ENCODE measurements at regions not wholly inside any gene's neighbourhood (a gene's known extent, or its start where the extent isn't known, plus 50 kb on each side); places are given as distances from the start of the nearest gene placed in this dataset.

DNA sequence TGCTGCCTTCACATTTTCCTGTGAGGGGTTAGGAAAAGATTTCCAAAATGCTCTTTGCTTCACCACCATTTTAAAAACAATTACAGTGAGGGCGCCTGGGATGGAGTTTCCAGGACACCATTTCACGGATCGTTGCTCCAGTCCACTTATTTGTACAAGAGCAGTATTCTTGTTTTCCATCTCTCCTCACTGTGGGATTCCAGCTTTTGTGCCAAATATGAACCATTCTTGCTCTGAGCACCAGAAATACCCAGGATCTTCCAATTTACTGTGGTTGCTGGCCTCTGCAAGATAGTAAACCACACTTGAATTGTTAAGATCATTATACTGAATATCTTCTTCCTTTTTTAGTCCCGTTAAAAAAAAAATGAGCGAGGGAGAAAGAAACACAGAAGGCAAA is 899.5 kb downstream of the TLE1 start:
- TF ChIP-seq, protein P1, sequence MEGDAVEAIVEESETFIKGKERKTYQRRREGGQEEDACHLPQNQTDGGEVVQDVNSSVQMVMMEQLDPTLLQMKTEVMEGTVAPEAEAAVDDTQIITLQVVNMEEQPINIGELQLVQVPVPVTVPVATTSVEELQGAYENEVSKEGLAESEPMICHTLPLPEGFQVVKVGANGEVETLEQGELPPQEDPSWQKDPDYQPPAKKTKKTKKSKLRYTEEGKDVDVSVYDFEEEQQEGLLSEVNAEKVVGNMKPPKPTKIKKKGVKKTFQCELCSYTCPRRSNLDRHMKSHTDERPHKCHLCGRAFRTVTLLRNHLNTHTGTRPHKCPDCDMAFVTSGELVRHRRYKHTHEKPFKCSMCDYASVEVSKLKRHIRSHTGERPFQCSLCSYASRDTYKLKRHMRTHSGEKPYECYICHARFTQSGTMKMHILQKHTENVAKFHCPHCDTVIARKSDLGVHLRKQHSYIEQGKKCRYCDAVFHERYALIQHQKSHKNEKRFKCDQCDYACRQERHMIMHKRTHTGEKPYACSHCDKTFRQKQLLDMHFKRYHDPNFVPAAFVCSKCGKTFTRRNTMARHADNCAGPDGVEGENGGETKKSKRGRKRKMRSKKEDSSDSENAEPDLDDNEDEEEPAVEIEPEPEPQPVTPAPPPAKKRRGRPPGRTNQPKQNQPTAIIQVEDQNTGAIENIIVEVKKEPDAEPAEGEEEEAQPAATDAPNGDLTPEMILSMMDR (IDR thresholded peaks at IDR 0.05; ENCODE audit: unreplicated experiment) = no peak
- no peaks in the 10 kb centered on the region for H3K27me3 Mint-ChIP-seq (ENCODE audit: unreplicated experiment)
- intact Hi-C loops (cut with micrococcal nuclease; ENCODE audit: unreplicated experiment) = no loop called here

DNA sequence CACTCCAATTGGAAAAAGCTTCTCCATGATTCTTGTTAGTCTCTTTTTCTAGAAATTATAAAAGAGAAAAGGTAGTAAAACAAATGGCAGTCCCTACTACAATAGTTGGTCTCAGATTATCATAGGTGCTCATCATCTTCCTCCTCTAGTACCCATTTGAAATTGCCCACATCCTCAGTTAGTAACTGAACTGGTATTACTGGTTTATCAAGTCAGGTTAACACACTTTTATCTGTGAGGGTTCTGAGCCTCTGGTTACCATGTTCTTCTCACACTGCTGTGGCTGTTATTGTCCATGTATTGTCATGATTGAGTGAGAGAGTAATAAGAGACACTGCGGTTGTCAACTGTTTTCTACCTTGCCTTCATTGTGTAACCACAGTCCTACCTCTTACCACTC is 901.7 kb downstream of the TLE1 start:
- CTCF ChIA-PET = no interaction called here
- Mint-ChIP-seq H3K36me3 (ENCODE audit: insufficient read depth, unreplicated experiment) (no peaks in the 10 kb centered on the region), H3K27me3 (ENCODE audit: unreplicated experiment) (no peaks in the 10 kb centered on the region), H3K4me3 (ENCODE audit: low read depth, unreplicated experiment) (no peak overlapping the region), H3K27ac (ENCODE audit: unreplicated experiment) (no peak overlapping the region), H3K9me3 (ENCODE audit: low read depth, unreplicated experiment) (no peaks in the 10 kb centered on the region), H3K4me1 (ENCODE audit: low read depth, unreplicated experiment) (no peaks in the 10 kb centered on the region)
- intact Hi-C loops (cut with micrococcal nuclease; ENCODE audit: unreplicated experiment) = no loop called here
- no TSS peak for BruUV-seq (replicated peaks)
- TF ChIP-seq, protein P1 (IDR thresholded peaks at IDR 0.05; ENCODE audit: unreplicated experiment) = no peak
- DNase-seq = no peak

More for the DNA sequence above, 899.5 kb downstream of the TLE1 start:
- BruUV-seq (replicated peaks) = no TSS peak
- Mint-ChIP-seq H3K4me1 (ENCODE audit: low read depth, unreplicated experiment) (no peaks in the 10 kb centered on the region), H3K9me3 (ENCODE audit: low read depth, unreplicated experiment) (peaks cover under 1% of the 10 kb centered on the region), H3K4me3 (ENCODE audit: low read depth, unreplicated experiment) (no peak overlapping the region), H3K36me3 (ENCODE audit: insufficient read depth, unreplicated experiment) (no peaks in the 10 kb centered on the region), H3K27ac (ENCODE audit: unreplicated experiment) (no peak overlapping the region)
- no peak for DNase-seq
- CTCF ChIA-PET = no interaction called here

DNA sequence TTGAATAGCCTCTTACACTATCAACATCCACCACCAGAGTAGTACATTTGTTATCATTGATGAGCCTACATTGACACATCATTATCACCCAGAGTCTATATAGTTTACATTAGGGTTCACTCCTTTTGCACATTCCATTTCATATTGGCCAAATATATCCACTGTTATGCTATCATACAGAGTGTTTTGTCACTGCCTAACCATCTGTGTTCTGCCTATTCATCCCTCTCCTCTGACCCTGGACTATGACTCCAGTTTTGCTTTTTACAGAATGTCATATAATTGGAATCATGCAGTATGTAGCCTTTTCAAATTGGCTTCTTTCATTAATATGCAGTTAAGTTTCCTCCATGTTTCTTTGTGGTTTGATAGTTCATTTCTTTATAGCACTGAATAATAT is 904.7 kb downstream of the TLE1 start:
- H3K4me1 Mint-ChIP-seq (ENCODE audit: low read depth, unreplicated experiment) = no peaks in the 10 kb centered on the region
- H3K4me3 Mint-ChIP-seq (ENCODE audit: low read depth, unreplicated experiment) = no peak overlapping the region
- H3K9me3 Mint-ChIP-seq (ENCODE audit: low read depth, unreplicated experiment) = no peaks in the 10 kb centered on the region
- H3K27me3 Mint-ChIP-seq (ENCODE audit: unreplicated experiment) = no peaks in the 10 kb centered on the region
- no peak for DNase-seq
- TF ChIP-seq, protein P1 (IDR thresholded peaks at IDR 0.05; ENCODE audit: unreplicated experiment) = no peak
- H3K36me3 Mint-ChIP-seq (ENCODE audit: insufficient read depth, unreplicated experiment) = no peaks in the 10 kb centered on the region
- intact Hi-C loops (cut with micrococcal nuclease; ENCODE audit: unreplicated experiment) = no loop called here
- no peak overlapping the region for H3K27ac Mint-ChIP-seq (ENCODE audit: unreplicated experiment)
- BruUV-seq (replicated peaks) = no TSS peak
- CTCF ChIA-PET = no interaction called here

DNA sequence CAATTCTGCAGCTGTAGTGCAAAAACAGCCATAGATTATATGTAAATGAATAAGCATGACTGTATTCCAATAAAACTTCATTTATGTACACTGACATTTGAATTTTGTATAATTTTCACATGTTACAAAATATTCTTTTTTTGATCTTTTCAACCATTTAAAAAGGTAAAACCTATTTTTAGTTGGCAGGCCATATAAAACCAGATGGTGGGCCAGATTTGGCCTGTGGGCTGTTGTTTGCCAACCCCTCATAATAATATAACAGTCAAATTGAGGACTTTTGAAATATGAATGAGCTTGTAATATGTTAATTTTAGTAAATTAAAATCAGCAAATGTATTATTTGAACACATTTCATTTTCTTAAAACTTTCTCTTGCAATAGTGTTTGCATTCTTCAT is 913.4 kb downstream of the TLE1 start:
- CTCF ChIA-PET = no interaction called here
- intact Hi-C loops (cut with micrococcal nuclease; ENCODE audit: unreplicated experiment) = no loop called here
- DNase-seq = no peak
- BruUV-seq (replicated peaks) = no TSS peak
- Mint-ChIP-seq H3K4me3 (ENCODE audit: low read depth, unreplicated experiment) (no peak overlapping the region), H3K27ac (ENCODE audit: unreplicated experiment) (no peak overlapping the region), H3K36me3 (ENCODE audit: insufficient read depth, unreplicated experiment) (no peaks in the 10 kb centered on the region), H3K4me1 (ENCODE audit: low read depth, unreplicated experiment) (no peaks in the 10 kb centered on the region), H3K9me3 (ENCODE audit: low read depth, unreplicated experiment) (peaks cover 5% of the 10 kb centered on the region), H3K27me3 (ENCODE audit: unreplicated experiment) (no peaks in the 10 kb centered on the region)
- TF ChIP-seq, protein P1 (IDR thresholded peaks at IDR 0.05; ENCODE audit: unreplicated experiment) = no peak

DNA sequence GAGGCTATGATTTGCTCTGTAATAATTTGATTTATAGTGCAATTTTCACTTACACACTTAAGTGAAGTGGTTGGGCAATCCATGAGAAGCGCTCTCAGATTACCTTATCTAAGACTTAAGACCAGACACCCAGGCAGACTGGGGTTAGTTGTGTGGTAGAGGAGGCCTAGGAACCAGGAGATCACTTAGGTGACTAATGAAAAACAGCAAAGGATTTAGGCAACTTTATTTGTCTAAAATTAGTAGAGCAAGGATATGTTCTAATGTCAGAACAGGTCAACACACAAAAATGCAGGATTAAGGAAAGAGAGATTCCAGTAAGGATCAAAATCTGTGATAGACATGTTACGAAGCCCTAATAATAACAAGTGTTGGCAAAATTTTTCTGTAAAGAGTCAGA is 913.8 kb downstream of the TLE1 start:
- intact Hi-C loops (cut with micrococcal nuclease; ENCODE audit: unreplicated experiment) = no loop called here
- no peak for DNase-seq
- CTCF ChIA-PET = no interaction called here
- Mint-ChIP-seq H3K27ac (ENCODE audit: unreplicated experiment) (no peak overlapping the region), H3K36me3 (ENCODE audit: insufficient read depth, unreplicated experiment) (no peaks in the 10 kb centered on the region), H3K9me3 (ENCODE audit: low read depth, unreplicated experiment) (peaks cover 5% of the 10 kb centered on the region), H3K4me3 (ENCODE audit: low read depth, unreplicated experiment) (no peak overlapping the region), H3K4me1 (ENCODE audit: low read depth, unreplicated experiment) (no peaks in the 10 kb centered on the region), H3K27me3 (ENCODE audit: unreplicated experiment) (no peaks in the 10 kb centered on the region)
- no TSS peak for BruUV-seq (replicated peaks)
- TF ChIP-seq, protein P1 (IDR thresholded peaks at IDR 0.05; ENCODE audit: unreplicated experiment) = no peak
